Left lung (tissue), 4 donors: ENCODE measurements at regions not wholly inside any gene's neighbourhood (a gene's known extent, or its start where the extent isn't known, plus 50 kb on each side); places are given as distances from the start of the nearest gene placed in this dataset.
"Not testable (repeated sequence)": the region's sequence is repeated elsewhere in the genome, so short reads cannot be mapped to it uniquely, and the experiment has no call there.

ENCODE experiments used
- ATAC-seq: fragments of 200-7000 bp; cut with Tn5 transposase; one replicate; pipeline ENCODE4 v1.9.1; 2020; ENCODE audit warnings: moderate library complexity
- DNase-seq, 4 donors: peaks; one replicate each; pipeline ENCODE4 v3.0.0-alpha.2; 2013 to 2020
- H3K27ac ChIP-seq, 2 donors: fragments of 200-600 bp; sonication (generic) in 1 of 2; one replicate each; pipeline versions ENCODE4 v1.5.0 to v1.8.0; 2020 to 2021
- H3K27me3 ChIP-seq, 2 donors: fragments of 200-600 bp; sonication (generic) in 1 of 2; one replicate each; pipeline versions ENCODE4 v1.5.0 to v1.8.0; 2020 to 2021
- H3K36me3 ChIP-seq, 2 donors: fragments of 200-600 bp; sonication (generic) in 1 of 2; one replicate each; pipeline versions ENCODE4 v1.5.0 to v1.8.0; 2020 to 2021
- H3K4me1 ChIP-seq, 2 donors: fragments of 200-600 bp; one replicate each; pipeline ENCODE4 v1.8.0; 2021
- H3K4me3 ChIP-seq, 2 donors: fragments of 200-600 bp; sonication (generic) in 1 of 2; one replicate each; pipeline versions ENCODE4 v1.5.0 to v1.8.0; 2020 to 2021; ENCODE audit warnings: mild to moderate bottlenecking in 1 of 2
- H3K9me3 ChIP-seq, 2 donors: fragments of 200-600 bp; sonication (generic) in 1 of 2; one replicate each; pipeline versions ENCODE4 v1.5.0 to v1.8.0; 2020 to 2021
- intact Hi-C, 2 donors: fragments of 100-400 bp; cut with DNase I; formaldehyde crosslinking; loops; one replicate each; pipeline versions ENCODE4 v1.11.2 to v1.14.2; 2022
- TF ChIP-seq, protein P1 (sequence below), 2 donors: fragments of 200-600 bp; sonication (generic) in 1 of 2; IDR thresholded peaks; one replicate each; pipeline versions ENCODE4 v1.5.0 to v1.8.0; 2021; ENCODE audit warnings: antibody characterized with exemption in 2 of 2
- donor health status: DM: no; HTN: yes; CAD: no.
- donor health status: DM: no; HTN: no; CAD: no.

DNA sequence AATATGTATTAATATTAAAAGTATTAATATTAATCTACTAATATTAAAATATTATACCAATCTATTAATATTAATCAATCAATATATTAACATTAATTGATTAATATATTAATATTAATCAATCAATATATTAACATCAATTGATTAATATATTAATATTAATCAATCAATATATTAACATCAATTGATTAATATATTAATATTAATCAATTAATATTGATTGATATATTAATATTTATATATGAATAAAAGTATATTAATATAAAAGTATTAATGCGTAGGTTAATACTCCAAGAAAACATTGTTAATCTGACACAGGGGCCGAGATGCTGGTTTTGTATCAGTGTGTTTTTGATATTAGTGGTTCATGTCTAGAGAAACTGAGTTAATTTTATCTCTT is 1430.1 kb upstream of the SEL1L start:
- no peak for ATAC-seq
- no peak for DNase-seq
- TF ChIP-seq, protein P1, sequence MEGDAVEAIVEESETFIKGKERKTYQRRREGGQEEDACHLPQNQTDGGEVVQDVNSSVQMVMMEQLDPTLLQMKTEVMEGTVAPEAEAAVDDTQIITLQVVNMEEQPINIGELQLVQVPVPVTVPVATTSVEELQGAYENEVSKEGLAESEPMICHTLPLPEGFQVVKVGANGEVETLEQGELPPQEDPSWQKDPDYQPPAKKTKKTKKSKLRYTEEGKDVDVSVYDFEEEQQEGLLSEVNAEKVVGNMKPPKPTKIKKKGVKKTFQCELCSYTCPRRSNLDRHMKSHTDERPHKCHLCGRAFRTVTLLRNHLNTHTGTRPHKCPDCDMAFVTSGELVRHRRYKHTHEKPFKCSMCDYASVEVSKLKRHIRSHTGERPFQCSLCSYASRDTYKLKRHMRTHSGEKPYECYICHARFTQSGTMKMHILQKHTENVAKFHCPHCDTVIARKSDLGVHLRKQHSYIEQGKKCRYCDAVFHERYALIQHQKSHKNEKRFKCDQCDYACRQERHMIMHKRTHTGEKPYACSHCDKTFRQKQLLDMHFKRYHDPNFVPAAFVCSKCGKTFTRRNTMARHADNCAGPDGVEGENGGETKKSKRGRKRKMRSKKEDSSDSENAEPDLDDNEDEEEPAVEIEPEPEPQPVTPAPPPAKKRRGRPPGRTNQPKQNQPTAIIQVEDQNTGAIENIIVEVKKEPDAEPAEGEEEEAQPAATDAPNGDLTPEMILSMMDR (IDR thresholded peaks at IDR 0.05) = no peak
- Histone ChIP-seq H3K27me3 (no peaks in the 10 kb centered on the region), H3K27ac (no peak overlapping the region), H3K9me3 (no peaks in the 10 kb centered on the region), H3K4me1 (no peaks in the 10 kb centered on the region), H3K4me3 (no peak overlapping the region), H3K36me3 (no peaks in the 10 kb centered on the region)
- intact Hi-C loops = no loop called here

DNA sequence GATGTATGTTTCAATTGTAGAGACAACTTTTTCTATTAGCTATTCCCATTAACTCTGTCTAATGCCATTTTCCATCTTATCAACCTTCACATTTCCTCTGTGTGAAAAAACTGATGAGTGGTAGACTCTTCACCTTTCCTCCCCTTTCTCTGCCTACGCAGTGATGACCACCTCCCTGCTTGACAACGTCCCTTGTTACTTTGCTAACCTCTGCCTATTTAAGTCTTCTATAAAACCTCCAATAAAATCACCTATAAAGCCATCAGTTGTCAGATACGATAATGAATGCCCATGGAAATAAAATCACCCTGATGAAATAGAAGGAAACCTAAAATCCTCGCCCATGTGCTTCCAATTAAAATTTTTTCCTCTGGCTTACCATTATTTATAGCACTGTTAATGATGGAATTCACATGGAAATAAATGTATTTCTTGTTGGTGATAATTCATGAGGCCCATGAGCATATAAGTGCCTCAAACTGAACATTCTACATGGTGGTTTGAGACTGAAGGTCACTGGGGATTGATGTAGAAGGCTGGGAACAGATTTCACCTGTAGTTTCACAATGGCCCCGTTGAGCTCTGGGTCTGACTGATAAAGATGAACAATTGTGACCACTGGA is 1454.0 kb upstream of the SEL1L start:
- no peak for DNase-seq
- TF ChIP-seq, protein P1 (IDR thresholded peaks at IDR 0.05) = no peak
- no peak for ATAC-seq
- intact Hi-C loops = no loop called here
- Histone ChIP-seq H3K4me3 (no peak overlapping the region), H3K36me3 (no peaks in the 10 kb centered on the region), H3K4me1 (no peaks in the 10 kb centered on the region), H3K27ac (no peak overlapping the region), H3K9me3 (peaks cover 0 to 3% of the 10 kb centered on the region in 2 donors), H3K27me3 (no peaks in the 10 kb centered on the region)

DNA sequence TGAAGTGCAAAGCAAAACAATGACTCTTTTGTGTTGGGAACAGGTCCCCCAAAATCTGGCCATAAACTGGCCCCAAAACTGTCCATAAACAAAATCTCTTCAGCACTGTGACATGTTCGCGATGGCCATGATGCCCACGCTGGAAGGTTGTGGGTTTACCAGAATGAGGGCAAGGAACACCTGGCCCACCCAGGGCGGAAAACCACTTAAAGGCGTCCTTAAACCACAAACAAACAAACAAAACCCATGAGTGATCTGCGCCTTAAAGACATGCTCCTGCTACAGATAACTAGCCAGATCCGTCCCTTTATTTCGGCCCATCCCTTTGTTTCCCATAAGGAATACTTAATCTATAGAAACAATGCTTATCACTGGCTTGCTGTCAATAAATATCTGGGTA is 1460.9 kb upstream of the SEL1L start:
- H3K27me3 ChIP-seq, DNase-seq, ATAC-seq, H3K4me1 ChIP-seq, H3K9me3 ChIP-seq, H3K36me3 ChIP-seq, H3K27ac ChIP-seq, intact Hi-C loops, H3K4me3 ChIP-seq: not testable (repeated sequence)

DNA sequence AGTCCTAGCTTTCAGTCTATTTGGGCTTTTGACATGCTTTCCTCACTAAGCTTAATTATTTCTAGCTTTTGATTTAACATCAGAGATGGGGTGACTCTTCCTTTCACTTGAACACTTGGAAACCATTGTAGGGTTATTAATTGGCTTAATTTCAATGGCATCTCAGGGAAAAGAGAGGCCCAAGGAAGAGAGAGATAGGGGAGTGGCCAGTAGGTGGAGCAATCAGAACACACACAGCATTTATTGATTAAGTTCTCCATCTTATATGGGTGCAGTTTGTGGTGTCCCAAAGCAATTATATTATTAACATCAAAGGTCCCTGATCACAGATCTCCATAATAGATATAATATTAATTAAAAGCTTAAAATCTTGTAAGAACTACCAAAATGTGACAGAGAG is 1466.1 kb upstream of the SEL1L start:
- intact Hi-C loops = no loop called here
- H3K27ac ChIP-seq = no peak overlapping the region
- H3K27me3 ChIP-seq = no peaks in the 10 kb centered on the region
- no peaks in the 10 kb centered on the region for H3K9me3 ChIP-seq
- no peaks in the 10 kb centered on the region for H3K36me3 ChIP-seq
- TF ChIP-seq, protein P1 (IDR thresholded peaks at IDR 0.05) = no peak
- H3K4me3 ChIP-seq = no peak overlapping the region
- DNase-seq = no peak
- no peaks in the 10 kb centered on the region for H3K4me1 ChIP-seq
- no peak for ATAC-seq

DNA sequence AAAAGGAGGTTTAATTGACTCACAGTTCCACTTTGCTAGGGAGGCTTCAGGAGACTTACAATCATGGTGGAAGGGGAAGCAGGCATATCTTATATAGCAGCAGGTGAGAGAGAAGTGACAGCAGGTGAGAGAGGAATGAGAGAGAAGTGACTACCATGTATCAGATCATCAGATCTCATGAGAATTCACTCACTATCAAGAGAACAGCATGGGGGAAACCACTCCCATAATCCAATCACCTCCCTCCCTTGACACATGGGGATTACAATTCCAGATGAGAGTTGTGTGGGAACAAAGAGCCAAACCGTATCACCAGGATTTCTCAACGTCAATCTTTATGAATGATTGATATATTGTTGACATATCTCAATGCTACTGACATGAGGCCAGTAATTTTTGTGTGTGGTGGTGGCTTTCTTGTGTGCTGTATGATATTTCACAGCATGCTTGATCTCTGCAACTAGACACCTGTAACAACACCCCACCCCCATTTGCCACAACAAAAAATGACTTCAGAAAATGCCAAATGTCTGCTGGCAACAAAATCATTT is 1470.9 kb upstream of the SEL1L start:
- Histone ChIP-seq H3K9me3 (peaks cover 0 to 22% of the 10 kb centered on the region in 2 donors), H3K27me3 (no peaks in the 10 kb centered on the region), H3K36me3 (no peaks in the 10 kb centered on the region), H3K27ac (no peak overlapping the region), H3K4me1 (no peaks in the 10 kb centered on the region), H3K4me3 (no peak overlapping the region)
- TF ChIP-seq, protein P1 (IDR thresholded peaks at IDR 0.05) = no peak
- DNase-seq (no peak), ATAC-seq (no peak)
- intact Hi-C loops = no loop called here
